ENCODE measurements at regions not wholly inside any gene's neighbourhood (a gene's known extent, or its start where the extent isn't known, plus 50 kb on each side); places are given as distances from the start of the nearest gene placed in this dataset.

DNA sequence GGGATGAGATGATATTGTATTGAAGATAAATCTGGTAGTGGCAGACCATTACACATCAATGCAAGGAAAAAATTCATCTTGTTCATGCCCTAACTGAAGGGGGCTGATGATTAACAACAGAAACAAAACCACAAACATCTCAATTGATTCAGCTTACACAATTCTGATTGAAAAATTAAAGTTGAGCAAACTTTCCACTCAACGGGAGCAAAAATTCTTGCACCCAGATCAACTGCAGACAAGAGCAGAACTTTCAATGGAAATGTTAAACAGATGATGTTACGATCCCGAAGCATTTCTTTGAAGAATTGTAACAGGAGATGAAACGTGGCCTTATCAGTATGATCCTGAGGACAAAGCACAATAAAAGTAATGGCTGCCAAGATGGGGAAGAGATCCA lies 172.4 kb upstream of the SOX5 start:
- Histone ChIP-seq H3K9me3 (no peaks in the 10 kb centered on the region), H3K27ac (no peak overlapping the region), H3K27me3 (no peaks in the 10 kb centered on the region), H3K4me3 (no peak overlapping the region), H3K36me3 (no peaks in the 10 kb centered on the region), H3K4me1 (no peaks in the 10 kb centered on the region)
- TF ChIP-seq POLR2AphosphoS5 (IDR thresholded peaks at IDR 0.05): no peak
- TF ChIP-seq POLR2A (IDR thresholded peaks at IDR 0.05): no peak
- no peak for TF ChIP-seq CTCF (IDR thresholded peaks at IDR 0.05)
- intact Hi-C loops (cut with DNase I; ENCODE audit: low total_unique reads): no loop called here
- DNase-seq (ENCODE audit: low spot score in 2 of 2): no peak

- Histone ChIP-seq H3K36me3 (no peaks in the 10 kb centered on the region), H3K4me3 (no peak overlapping the region), H3K4me1 (no peaks in the 10 kb centered on the region), H3K27me3 (no peaks in the 10 kb centered on the region), H3K9me3 (no peaks in the 10 kb centered on the region), H3K27ac (no peak overlapping the region)
- DNase-seq (ENCODE audit: low spot score in 2 of 2): no peak
- intact Hi-C loops (cut with DNase I; ENCODE audit: low total_unique reads): no loop called here
- no peak for TF ChIP-seq POLR2AphosphoS5 (IDR thresholded peaks at IDR 0.05)
- no peak for TF ChIP-seq CTCF (IDR thresholded peaks at IDR 0.05)
- TF ChIP-seq POLR2A (IDR thresholded peaks at IDR 0.05): no peak
These were observed 169.2 kb upstream of the SOX5 start for GRCh38 chr12:24118668-24119067.

DNA sequence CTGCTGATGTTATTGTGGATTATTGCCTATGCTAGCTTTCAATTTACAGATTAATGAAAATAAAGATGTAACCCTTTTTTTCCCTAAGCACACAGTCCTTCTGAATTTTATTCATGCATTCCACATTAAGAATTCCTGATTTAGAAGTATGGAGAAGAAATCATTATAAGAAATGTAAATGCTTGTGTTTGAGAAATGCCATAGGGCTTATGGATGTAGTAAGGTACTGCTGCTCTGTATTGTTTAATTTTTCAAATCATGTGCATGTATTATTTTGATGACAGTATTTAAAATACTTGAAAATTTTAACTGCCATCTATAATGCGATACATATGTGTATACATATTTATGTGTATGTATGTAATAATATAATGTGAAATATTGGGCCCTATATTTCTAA lies 167.1 kb upstream of the SOX5 start:
- TF ChIP-seq CTCF (IDR thresholded peaks at IDR 0.05) (no peak), POLR2A (IDR thresholded peaks at IDR 0.05) (no peak), POLR2AphosphoS5 (IDR thresholded peaks at IDR 0.05) (no peak)
- H3K27ac ChIP-seq: no peak overlapping the region
- no peak for DNase-seq (ENCODE audit: low spot score in 2 of 2)
- H3K4me3 ChIP-seq: no peak overlapping the region
- no peaks in the 10 kb centered on the region for H3K36me3 ChIP-seq
- intact Hi-C loops (cut with DNase I; ENCODE audit: low total_unique reads): no loop called here
- H3K4me1 ChIP-seq: no peaks in the 10 kb centered on the region
- H3K9me3 ChIP-seq: no peaks in the 10 kb centered on the region
- H3K27me3 ChIP-seq: no peaks in the 10 kb centered on the region

- Histone ChIP-seq H3K9me3 (no peaks in the 10 kb centered on the region), H3K36me3 (no peaks in the 10 kb centered on the region), H3K27me3 (no peaks in the 10 kb centered on the region), H3K4me3 (no peak overlapping the region), H3K27ac (no peak overlapping the region), H3K4me1 (no peaks in the 10 kb centered on the region)
- intact Hi-C loops (cut with DNase I; ENCODE audit: low total_unique reads): no loop called here
- TF ChIP-seq POLR2A (IDR thresholded peaks at IDR 0.05) (no peak), CTCF (IDR thresholded peaks at IDR 0.05) (no peak)
- DNase-seq (ENCODE audit: low spot score in 2 of 2): no peak
These were observed 164.2 kb upstream of the SOX5 start for GRCh38 chr12:24113701-24114100.

- no peaks in the 10 kb centered on the region for H3K27me3 ChIP-seq
- H3K9me3 ChIP-seq: no peaks in the 10 kb centered on the region
- DNase-seq (ENCODE audit: low spot score in 2 of 2): no peak
- no peaks in the 10 kb centered on the region for H3K36me3 ChIP-seq
- intact Hi-C loops (cut with DNase I; ENCODE audit: low total_unique reads): no loop called here
- H3K4me3 ChIP-seq: no peak overlapping the region
- TF ChIP-seq POLR2A (IDR thresholded peaks at IDR 0.05) (no peak), POLR2AphosphoS5 (IDR thresholded peaks at IDR 0.05) (no peak), CTCF (IDR thresholded peaks at IDR 0.05) (no peak)
- H3K4me1 ChIP-seq: no peaks in the 10 kb centered on the region
- no peak overlapping the region for H3K27ac ChIP-seq
These were observed 162.1 kb upstream of the SOX5 start for GRCh38 chr12:24111616-24112015.

Measured in breast epithelium (tissue), 4 donors.